GM18505 (cell line): ENCODE measurements at regions not wholly inside any gene's neighbourhood (a gene's known extent, or its start where the extent isn't known, plus 50 kb on each side); places are given as distances from the start of the nearest gene placed in this dataset.

Source experiments
- ATAC-seq: cut with Tn5 transposase; IDR thresholded peaks from one replicate; pipeline ENCODE4 v1.9.1; 2021; ENCODE audit not compliant: unreplicated experiment
- POLR2A ChIP-seq: IDR thresholded peaks from 4 replicates; pipeline ENCODE4 v1.6.1; 2011; ENCODE audit warnings: borderline replicate concordance; ENCODE audit not compliant: insufficient read depth, insufficient read length; ENCODE audit errors: extremely low read depth

- no peak for TF ChIP-seq POLR2A
- no peak for ATAC-seq
Measured at GRCh38 chr4:124887739-124888138, 175.2 kb upstream of the ANKRD50 start.

GRCh38 chr4:124884316-124884715 lies 171.8 kb upstream of the ANKRD50 start:
- no peak for TF ChIP-seq POLR2A
- ATAC-seq, result no peak

- ATAC-seq, result no peak
- no peak for TF ChIP-seq POLR2A
Measured at GRCh38 chr4:124883632-124884031, 171.1 kb upstream of the ANKRD50 start.

- no peak for TF ChIP-seq POLR2A
- no peak for ATAC-seq
Measured at GRCh38 chr4:124879195-124879594, 166.7 kb upstream of the ANKRD50 start.

DNA sequence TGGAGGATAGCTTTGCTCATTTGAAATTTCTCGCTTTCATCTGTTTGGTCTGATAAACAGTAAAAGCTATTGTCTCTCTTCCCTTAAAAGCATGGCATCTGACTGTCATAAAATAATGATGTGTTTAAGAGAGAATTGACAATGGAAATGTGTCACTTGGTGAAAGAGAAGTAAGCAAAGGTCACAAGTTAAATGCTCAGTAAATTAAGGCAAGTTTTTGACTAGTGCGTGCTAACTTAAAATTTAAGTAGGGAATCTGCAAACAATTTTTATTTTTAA lies 161.6 kb upstream of the ANKRD50 start:
- no peak for TF ChIP-seq POLR2A
- ATAC-seq, result no peak

DNA sequence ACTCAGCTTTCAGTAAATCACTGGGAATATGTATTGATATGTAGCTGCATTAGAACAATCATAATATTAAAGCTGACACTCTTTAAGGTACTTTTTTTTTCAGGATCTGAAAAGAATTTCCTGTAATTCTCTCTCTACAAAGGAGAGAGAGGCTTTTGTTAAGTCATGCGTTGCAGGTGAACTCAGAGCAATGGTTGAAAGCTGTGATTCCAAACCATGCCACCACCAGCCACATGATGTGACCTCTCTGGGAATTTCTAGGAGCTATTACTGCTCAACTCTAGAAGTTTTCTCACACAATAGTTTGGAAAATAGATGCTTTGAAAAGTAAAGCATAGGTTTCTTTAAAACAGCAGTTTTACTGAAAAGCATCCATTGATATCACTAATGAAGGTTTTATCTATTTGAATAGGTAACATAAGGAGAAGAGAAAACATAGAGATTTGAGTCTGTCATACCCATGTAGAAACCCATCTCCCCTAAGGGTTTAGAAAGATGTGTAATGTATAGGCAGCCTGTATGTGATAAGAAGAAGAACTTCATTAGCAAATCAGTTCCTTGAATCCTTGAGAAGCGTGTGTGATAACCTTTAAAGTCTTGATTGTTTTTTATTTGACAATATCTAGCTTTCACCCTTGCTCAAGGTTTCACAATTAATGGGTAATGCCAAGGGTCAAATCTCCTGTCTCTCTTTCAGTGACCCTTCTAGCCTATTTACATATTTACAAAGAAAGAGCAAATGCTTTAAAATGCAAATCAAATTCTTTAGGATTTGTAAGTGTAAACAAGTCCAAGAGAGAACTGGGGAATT lies 161.0 kb upstream of the ANKRD50 start:
- no peak for TF ChIP-seq POLR2A

DNA sequence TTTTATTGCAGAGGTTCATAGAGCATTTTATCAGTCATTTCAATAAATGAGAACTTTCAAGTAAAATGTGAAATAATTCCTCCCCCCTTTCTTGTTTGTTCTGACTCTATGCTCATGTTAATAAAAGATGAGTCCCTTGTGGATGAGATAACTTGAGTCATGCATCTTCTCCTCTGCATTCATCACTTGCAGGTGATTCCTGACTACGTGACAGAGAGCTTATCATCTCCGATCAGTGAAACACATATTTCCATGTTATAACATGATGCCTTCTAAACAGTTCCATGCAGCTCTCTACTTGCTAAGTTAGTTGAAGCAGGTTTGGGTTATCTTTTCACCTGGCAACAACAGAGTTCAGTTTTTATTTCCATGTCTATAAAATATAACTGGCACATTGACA lies 160.1 kb upstream of the ANKRD50 start:
- no peak for TF ChIP-seq POLR2A
- ATAC-seq, result no peak

More for the DNA sequence above, 161.0 kb upstream of the ANKRD50 start:
- ATAC-seq, result no peak

- ATAC-seq, result no peak
- no peak for TF ChIP-seq POLR2A
Measured at GRCh38 chr4:124869961-124870495, 157.5 kb upstream of the ANKRD50 start.

DNA sequence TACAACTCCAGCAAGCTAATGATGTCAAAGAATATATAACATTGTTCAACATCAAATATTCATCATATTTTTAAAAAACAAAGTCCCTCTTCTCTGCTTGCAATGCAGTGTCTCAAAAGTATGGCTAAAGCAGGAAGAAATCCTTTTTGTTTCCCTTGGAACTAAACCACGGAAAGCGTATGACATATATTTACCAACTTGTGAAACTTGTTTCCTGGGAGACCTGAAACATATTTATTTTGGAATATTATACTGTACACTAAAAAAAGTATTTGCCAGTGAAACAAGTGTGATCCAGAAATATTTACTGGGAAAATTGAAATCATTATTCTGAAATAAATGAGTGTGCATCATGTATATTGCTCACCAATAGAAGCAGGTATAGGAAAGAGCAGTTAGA lies 156.0 kb upstream of the ANKRD50 start:
- no peak for TF ChIP-seq POLR2A
- ATAC-seq, result no peak

- TF ChIP-seq POLR2A, result no peak
- no peak for ATAC-seq
Measured at GRCh38 chr4:124867536-124867935, 155.0 kb upstream of the ANKRD50 start.

DNA sequence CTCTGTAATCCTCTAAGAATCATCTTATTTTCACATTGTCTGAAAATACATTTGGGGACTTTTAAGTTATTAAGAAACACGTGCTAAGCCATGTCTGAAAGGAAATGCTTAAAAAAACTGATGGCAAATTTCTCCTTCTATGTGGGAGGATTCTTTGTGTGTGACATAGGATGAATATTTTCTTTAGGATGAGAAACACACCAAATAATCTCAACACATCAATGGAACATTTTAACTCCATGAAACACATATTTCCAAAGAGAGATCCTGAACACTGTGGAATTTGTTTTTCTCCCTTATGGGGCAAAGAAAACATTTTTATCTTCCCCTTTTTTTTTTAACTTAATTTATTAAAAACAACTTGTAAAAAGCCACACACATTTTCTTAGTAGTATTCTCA lies 153.8 kb upstream of the ANKRD50 start:
- ATAC-seq, result no peak
- TF ChIP-seq POLR2A, result no peak

DNA sequence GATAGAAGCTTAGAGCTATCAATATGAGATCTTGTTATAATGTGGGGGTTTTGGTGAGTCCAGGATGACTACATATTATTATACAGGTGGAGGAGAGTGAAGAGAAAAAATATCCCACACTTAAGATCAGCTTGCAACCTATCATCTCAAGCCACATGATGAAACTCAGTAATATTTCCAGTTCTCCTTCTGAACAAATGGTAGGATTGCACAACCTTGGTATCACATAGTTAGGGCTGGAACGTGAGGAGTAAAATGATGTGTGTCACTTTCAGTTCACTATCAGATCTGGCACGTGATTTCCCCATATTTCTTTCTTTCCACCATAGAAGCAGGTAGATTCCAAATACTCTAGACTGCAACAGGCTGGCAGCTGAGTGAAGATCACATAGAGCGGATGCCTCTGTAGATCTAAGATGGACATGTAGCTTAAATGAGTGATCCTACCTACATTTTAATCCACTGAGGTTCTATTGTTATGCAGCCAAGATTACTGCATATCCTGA lies 150.6 kb upstream of the ANKRD50 start:
- TF ChIP-seq POLR2A, result no peak

GRCh38 chr4:124862261-124862660 lies 149.7 kb upstream of the ANKRD50 start:
- no peak for TF ChIP-seq POLR2A
- no peak for ATAC-seq

More for the DNA sequence above, 150.6 kb upstream of the ANKRD50 start:
- no peak for ATAC-seq

GRCh38 chr4:124861761-124862160 lies 149.2 kb upstream of the ANKRD50 start:
- TF ChIP-seq POLR2A, result no peak
- no peak for ATAC-seq
